ENCODE measurements at regions not wholly inside any gene's neighbourhood (a gene's known extent, or its start where the extent isn't known, plus 50 kb on each side); places are given as distances from the start of the nearest gene placed in this dataset.
A peak's percentile ranks its signal among the peaks of the same experiment; 100 is the strongest.

DNA sequence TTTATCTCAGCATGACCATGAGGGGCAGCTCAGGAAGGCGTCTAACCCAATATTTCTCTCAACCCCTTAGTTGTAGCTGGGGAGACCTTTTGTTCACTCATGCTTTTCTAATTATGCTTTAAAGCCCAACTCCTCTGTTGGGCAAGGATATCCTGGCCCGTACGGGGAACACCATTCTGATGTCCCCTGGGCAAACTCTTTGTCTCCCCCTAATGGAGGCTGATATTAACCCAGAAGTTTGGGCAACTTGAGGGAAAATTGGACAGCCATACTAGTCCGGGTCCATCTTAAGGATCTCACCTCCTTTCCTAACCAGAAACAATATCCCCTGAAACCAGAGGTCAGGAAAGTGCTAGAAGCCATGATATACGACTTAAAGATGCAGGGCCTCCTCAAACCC, 143.7 kb upstream of the COX10 start:
- TF ChIP-seq, protein P1, sequence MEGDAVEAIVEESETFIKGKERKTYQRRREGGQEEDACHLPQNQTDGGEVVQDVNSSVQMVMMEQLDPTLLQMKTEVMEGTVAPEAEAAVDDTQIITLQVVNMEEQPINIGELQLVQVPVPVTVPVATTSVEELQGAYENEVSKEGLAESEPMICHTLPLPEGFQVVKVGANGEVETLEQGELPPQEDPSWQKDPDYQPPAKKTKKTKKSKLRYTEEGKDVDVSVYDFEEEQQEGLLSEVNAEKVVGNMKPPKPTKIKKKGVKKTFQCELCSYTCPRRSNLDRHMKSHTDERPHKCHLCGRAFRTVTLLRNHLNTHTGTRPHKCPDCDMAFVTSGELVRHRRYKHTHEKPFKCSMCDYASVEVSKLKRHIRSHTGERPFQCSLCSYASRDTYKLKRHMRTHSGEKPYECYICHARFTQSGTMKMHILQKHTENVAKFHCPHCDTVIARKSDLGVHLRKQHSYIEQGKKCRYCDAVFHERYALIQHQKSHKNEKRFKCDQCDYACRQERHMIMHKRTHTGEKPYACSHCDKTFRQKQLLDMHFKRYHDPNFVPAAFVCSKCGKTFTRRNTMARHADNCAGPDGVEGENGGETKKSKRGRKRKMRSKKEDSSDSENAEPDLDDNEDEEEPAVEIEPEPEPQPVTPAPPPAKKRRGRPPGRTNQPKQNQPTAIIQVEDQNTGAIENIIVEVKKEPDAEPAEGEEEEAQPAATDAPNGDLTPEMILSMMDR (IDR thresholded peaks at IDR 0.05; ENCODE audit: low read depth, low read length): no peak
- no peak overlapping the region for H3K4me3 ChIP-seq (replicated peaks in 1 of 2; ENCODE audit: low read depth in 2 of 2, low read length in 2 of 2)
- DNase-seq (ENCODE audit: low read depth in 2 of 2): no peak

DNA sequence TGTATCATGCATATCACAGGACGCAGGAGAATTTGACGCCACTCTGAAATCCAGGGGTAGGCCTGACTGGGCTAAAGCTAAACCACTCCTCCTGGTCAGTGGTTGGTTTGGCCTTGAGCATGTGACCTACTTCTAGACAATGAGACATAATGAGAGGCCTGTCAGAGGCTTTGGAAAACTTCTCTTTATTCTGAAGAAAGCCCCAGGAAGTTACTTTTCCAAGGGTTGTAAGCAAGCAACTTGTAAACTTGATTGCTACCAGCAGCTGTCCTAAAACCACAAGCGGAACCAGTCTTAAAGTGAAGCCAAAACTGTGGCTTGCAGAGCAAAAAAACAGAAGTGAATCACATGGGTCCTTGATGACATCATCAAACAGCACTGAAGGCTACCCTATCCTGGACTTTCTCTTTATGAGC, 138.2 kb upstream of the COX10 start:
- TF ChIP-seq, protein P1 (IDR thresholded peaks at IDR 0.05; ENCODE audit: low read depth, low read length): no peak
- DNase-seq (ENCODE audit: low read depth in 2 of 2): peak; percentile 33 to 60
- no peak overlapping the region for H3K4me3 ChIP-seq (replicated peaks in 1 of 2; ENCODE audit: low read depth in 2 of 2, low read length in 2 of 2)

DNA sequence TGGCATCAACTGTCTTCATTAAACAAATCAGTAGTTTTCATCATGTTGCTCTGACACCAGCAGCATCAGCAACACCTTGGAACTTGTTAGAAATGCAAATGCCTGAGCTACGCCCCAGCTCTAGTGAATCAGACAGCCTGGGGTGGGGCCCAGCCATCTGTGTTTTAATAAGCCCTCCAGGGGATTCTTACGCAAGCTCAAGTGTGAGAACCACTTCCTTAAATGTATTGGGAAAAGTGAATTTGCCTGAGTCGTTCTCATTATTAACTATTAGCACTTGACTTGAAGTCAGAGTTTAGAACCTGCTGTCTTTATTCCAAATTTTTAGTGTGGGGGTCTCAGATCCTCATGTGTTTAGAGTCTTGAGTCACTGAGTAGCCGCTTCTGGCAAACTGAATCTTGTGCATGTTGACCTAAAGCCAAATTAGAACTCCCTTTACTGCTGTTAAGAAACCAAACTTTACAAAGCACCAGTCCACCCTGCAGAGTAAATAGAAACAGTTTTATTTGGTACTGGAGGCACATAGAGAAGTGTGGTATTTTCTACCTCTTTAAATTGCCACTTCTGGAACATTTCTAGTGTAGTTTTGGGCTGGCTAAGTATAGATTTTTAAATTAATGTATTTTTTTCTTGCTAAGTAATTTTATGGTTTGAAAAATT, 137.4 kb upstream of the COX10 start:
- DNase-seq (ENCODE audit: low read depth in 2 of 2): peak; percentile 76 to 79
- H3K4me3 ChIP-seq (replicated peaks in 1 of 2; ENCODE audit: low read depth in 2 of 2, low read length in 2 of 2): no peak overlapping the region
- TF ChIP-seq, protein P1 (IDR thresholded peaks at IDR 0.05; ENCODE audit: low read depth, low read length): no peak

DNA sequence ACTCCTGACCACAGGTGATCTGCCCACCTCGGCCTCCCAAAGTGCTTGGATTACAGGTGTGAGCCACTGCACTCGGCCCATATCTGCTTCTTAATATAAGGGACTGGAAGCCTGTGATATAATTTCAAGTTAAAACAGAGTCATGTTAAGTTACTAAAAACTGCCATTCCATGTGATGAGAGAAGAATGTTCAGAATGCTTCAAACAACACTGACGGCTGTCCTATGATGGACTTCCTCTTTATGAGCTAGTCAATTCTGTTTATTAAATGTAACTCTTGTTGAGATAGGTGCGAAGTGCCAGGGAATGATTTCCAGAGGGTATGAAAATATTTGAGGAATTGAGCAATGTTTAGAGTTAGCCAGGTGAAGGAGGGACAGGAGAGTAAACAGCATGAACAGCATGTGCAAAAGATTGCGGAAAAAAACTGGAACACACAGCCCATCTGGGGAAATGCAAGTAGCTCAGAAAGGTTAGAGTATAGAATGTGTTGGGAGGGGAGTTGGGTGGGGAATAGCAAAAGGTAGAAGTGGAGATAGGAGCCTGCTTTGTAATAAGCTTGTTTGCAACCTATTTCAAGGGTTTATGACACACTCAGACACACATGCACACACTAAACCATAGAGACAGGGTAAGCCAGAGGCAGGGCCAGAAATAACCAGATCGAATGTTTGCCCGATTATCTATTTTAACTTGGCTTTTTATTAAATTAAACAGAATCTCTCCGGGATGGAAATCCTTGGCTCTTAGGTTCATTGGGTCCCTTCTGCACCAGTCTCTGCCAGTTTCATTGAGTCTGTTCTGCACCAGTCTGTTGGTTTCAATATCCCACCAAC, 135.6 kb upstream of the COX10 start:
- TF ChIP-seq, protein P1 (IDR thresholded peaks at IDR 0.05; ENCODE audit: low read depth, low read length): no peak
- DNase-seq (ENCODE audit: low read depth in 2 of 2): no peak
- H3K4me3 ChIP-seq (replicated peaks in 1 of 2; ENCODE audit: low read depth in 2 of 2, low read length in 2 of 2): no peak overlapping the region

DNA sequence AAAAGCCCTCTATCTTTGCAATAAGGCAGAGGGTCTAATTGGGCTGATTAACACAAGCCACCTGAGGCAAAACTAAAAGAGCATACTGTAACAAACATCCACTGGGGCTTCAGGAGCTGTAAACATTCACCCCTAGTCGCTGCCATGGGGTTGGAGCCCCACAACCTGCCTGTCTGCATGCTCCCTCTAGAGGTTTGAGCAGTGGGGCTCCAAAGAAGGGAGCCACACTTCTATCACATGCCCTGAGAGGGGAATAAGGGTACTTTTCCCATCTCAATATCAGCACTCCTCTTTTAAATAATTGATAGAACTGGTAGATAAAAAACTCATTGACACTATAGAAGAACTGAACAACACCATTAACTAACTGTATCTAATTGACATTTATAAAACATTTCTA, 130.1 kb upstream of the COX10 start:
- no peak for DNase-seq (ENCODE audit: low read depth in 2 of 2)
- TF ChIP-seq, protein P1 (IDR thresholded peaks at IDR 0.05; ENCODE audit: low read depth, low read length): no peak
- H3K4me3 ChIP-seq (replicated peaks in 1 of 2; ENCODE audit: low read depth in 2 of 2, low read length in 2 of 2): no peak overlapping the region

DNA sequence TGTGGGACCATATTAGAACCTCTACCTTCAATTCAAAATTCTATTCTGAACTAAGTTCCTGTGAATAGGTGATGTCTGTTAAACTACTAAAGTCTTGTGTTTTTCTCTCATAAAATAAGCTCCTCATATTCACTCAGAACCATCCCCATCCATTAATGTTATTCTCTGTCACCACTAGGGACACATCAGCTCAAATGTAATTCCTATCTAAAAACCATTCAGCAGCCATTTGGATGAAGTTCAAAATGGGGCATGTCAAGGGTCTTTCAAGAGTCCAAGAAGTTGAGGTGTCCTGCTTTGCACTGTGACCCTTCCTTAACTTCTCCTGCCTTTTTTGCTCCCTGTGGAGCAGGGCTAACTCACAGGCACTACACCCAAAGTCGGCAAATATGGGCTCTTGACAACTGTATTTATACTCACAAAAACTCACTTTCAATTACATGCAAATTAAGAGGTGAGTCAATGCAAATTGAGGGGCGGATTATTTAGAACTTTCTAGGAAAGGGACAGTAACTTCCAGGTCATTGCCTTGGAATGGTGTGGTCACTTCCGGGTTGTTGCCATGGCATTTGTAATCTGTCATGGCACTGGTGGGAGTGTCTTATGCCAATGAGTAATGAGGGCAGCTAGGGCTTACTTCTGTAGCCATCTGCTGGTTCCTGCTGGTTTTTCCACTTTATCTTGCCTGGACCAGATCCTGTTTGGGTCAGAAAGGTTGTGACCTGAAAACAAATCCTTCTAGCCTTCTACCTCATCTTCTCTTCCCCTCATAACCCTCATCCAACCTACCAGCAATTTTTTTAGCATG, 128.2 kb upstream of the COX10 start:
- TF ChIP-seq, protein P1 (IDR thresholded peaks at IDR 0.05; ENCODE audit: low read depth, low read length): no peak
- H3K4me3 ChIP-seq (replicated peaks in 1 of 2; ENCODE audit: low read depth in 2 of 2, low read length in 2 of 2): no peak overlapping the region
- peak; percentile 15 to 66 for DNase-seq (ENCODE audit: low read depth in 2 of 2)

Measured in cardiac fibroblast (primary cell).